B cell (primary cell): ENCODE measurements at regions not wholly inside any gene's neighbourhood (a gene's known extent, or its start where the extent isn't known, plus 50 kb on each side); places are given as distances from the start of the nearest gene placed in this dataset.

Experiments used
- ATAC-seq: fragments of 200-7000 bp; cut with Tn5 transposase; one replicate; pipeline ENCODE4 v1.10.0; 2021; ENCODE audit warnings: low read depth, mild to moderate bottlenecking, moderate number of reproducible peaks, moderate library complexity
- CTCF ChIA-PET: fragments of 350-600 bp; sonication (Branson Sonifier 250); formaldehyde crosslinking; loops from one replicate; lab custom pipeline; 2021; ENCODE audit warnings: antibody characterized with exemption, inconsistent platforms; lab: Charles Lee
- POLR2A ChIA-PET: fragments of 350-600 bp; sonication (Branson Sonifier 250); formaldehyde crosslinking; loops from one replicate; lab custom pipeline; 2021; ENCODE audit warnings: antibody characterized with exemption; lab: Charles Lee
- DNase-seq: peaks from one replicate; pipeline ENCODE4 v3.0.0; 2013
- H2AFZ ChIP-seq: 2 replicates; pipeline ENCODE4 v1.6.1; 2012; ENCODE audit warnings: mild to moderate bottlenecking, low read depth, low read length; ENCODE audit not compliant: insufficient read depth, poor library complexity, severe bottlenecking
- H3K27ac ChIP-seq, 2 donors: 1 replicate in 1 of 2; 2 replicates in 1 of 2; pipeline ENCODE4 v1.5.1; 2012 to 2013; ENCODE audit warnings: low read length in 2 of 2, mild to moderate bottlenecking in 2 of 2, moderate library complexity in 1 of 2
- H3K27me3 ChIP-seq, 4 experiments: fragments of 200-600 bp in 1 of 4; sonication (generic) in 1 of 4; replicated peaks in 1 of 4; 1 replicate in 2 of 4; 2 replicates in 2 of 4; pipeline versions ENCODE4 v1.6.1 to v1.7.0; 2013 to 2016; ENCODE audit warnings: low read length in 3 of 4, mild to moderate bottlenecking in 2 of 4, mixed read lengths in 1 of 4, moderate library complexity in 1 of 4; ENCODE audit not compliant: insufficient read depth in 4 of 4, control insufficient read depth in 3 of 4; ENCODE audit errors: control extremely low read depth in 1 of 4
- H3K36me3 ChIP-seq, 2 experiments: replicated peaks in 1 of 2; 1 replicate in 1 of 2; 2 replicates in 1 of 2; pipeline versions ENCODE4 v1.6.1 to v1.7.1; 2013; ENCODE audit warnings: low read length in 1 of 2; ENCODE audit not compliant: insufficient read depth in 2 of 2, control insufficient read depth in 1 of 2; ENCODE audit errors: control extremely low read depth in 1 of 2, extremely low read depth in 1 of 2
- H3K4me1 ChIP-seq, 2 donors: fragments of 200-600 bp in 1 of 2; sonication (generic) in 1 of 2; 1 replicate in 1 of 2; 2 replicates in 1 of 2; pipeline versions ENCODE4 v1.5.1 to v1.6.1; 2013 to 2017; ENCODE audit warnings: low read length in 2 of 2; ENCODE audit not compliant: control insufficient read depth in 2 of 2, insufficient read depth in 2 of 2
- H3K4me2 ChIP-seq: replicated peaks from 2 replicates; pipeline ENCODE3; 2012; ENCODE audit warnings: mild to moderate bottlenecking, low read depth, low read length; ENCODE audit not compliant: poor library complexity, severe bottlenecking
- H3K4me3 ChIP-seq, 5 experiments: fragments of 200-600 bp in 1 of 5; sonication (generic) in 1 of 5; 1 replicate in 3 of 5; 2 replicates in 2 of 5; pipeline versions ENCODE4 v1.5.1 to v1.7.0; 2011 to 2016; ENCODE audit warnings: low read length in 4 of 5, mild to moderate bottlenecking in 4 of 5, low read depth in 2 of 5, control low read depth in 1 of 5, moderate library complexity in 1 of 5; ENCODE audit not compliant: insufficient read depth in 1 of 5; ENCODE audit errors: control extremely low read depth in 1 of 5, extremely low read depth in 1 of 5
- H3K79me2 ChIP-seq: fragments of 200-600 bp; sonication (generic); one replicate; pipeline ENCODE4 v1.6.0; 2016; ENCODE audit warnings: low read length; ENCODE audit not compliant: control insufficient read depth, insufficient read depth
- H3K9ac ChIP-seq: fragments of 200-600 bp; sonication (generic); 2 replicates; pipeline ENCODE4 v1.6.1; 2017; ENCODE audit warnings: mild to moderate bottlenecking, low read length, moderate library complexity
- H3K9me3 ChIP-seq, 3 donors: one replicate each; pipeline versions ENCODE4 v1.6.1 to v1.7.1; 2013; ENCODE audit warnings: low read length in 2 of 3; ENCODE audit not compliant: control insufficient read depth in 2 of 3, insufficient read depth in 1 of 3; ENCODE audit errors: control extremely low read depth in 1 of 3
- H4K20me1 ChIP-seq: 2 replicates; pipeline ENCODE4 v1.6.0; 2012; ENCODE audit warnings: mild to moderate bottlenecking, low read length; ENCODE audit not compliant: insufficient read depth, control insufficient read depth, poor library complexity, severe bottlenecking
- H3K27ac Mint-ChIP-seq: one replicate; pipeline ENCODE4 v1.8.0; 2021; ENCODE audit warnings: mixed read lengths
- H3K27me3 Mint-ChIP-seq: one replicate; pipeline ENCODE4 v1.8.0; 2021; ENCODE audit warnings: mixed read lengths
- H3K4me1 Mint-ChIP-seq: one replicate; pipeline ENCODE4 v1.8.0; 2021; ENCODE audit warnings: mixed read lengths
- H3K4me3 Mint-ChIP-seq: one replicate; pipeline ENCODE4 v1.8.0; 2021; ENCODE audit warnings: mixed read lengths
- H3K9me3 Mint-ChIP-seq: one replicate; pipeline ENCODE4 v1.8.0; 2022; ENCODE audit warnings: mixed read lengths; ENCODE audit not compliant: insufficient read depth
- CTCF ChIP-seq: fragments of 200-600 bp; IDR thresholded peaks from one replicate; pipeline ENCODE4 v1.8.0; 2022; ENCODE audit warnings: antibody characterized with exemption, mild to moderate bottlenecking
- EZH2 ChIP-seq: IDR thresholded peaks from 2 replicates; pipeline ENCODE4 v1.6.1; 2012; ENCODE audit warnings: borderline replicate concordance, low read depth, mild to moderate bottlenecking, moderate library complexity, low read length; ENCODE audit not compliant: insufficient read depth, poor library complexity, severe bottlenecking
- WGBS: methylation state at CpG from one replicate; pipeline ENCODE4 v1.1.5; 2013; ENCODE audit warnings: missing lambda C conversion rate; ENCODE audit not compliant: insufficient coverage; 5-methylcytosine and 5-hydroxymethylcytosine counted together
- intact Hi-C: fragments of 100-400 bp; cut with micrococcal nuclease; formaldehyde crosslinking; loops from one replicate; pipeline ENCODE4 v1.10.0; 2022

- no peaks in the 10 kb centered on the region for H4K20me1 ChIP-seq
- Mint-ChIP-seq H3K9me3 (peaks cover 6% of the 10 kb centered on the region), H3K27ac (no peak overlapping the region), H3K27me3 (peaks cover 4% of the 10 kb centered on the region), H3K4me1 (no peaks in the 10 kb centered on the region), H3K4me3 (no peak overlapping the region)
- no peak overlapping the region for H3K9ac ChIP-seq
- TF ChIP-seq CTCF: no peak
- no peak for TF ChIP-seq EZH2
- H3K9me3 ChIP-seq: peaks cover 0 to 3% (median 0%) of the 10 kb centered on the region in 3 donors
- ATAC-seq: no peak
- H2AFZ ChIP-seq: no peak overlapping the region
- DNase-seq: no peak
- H3K27ac ChIP-seq: no peak overlapping the region
- no peak overlapping the region for H3K4me2 ChIP-seq
- whole genome bisulfite sequencing: no CpG with 5 or more reads among the region's 3 CpGs
- no peaks in the 10 kb centered on the region for H3K36me3 ChIP-seq
- H3K79me2 ChIP-seq: no peaks in the 10 kb centered on the region
- ChIA-PET POLR2A (no interaction called here), CTCF (no interaction called here)
- no peak overlapping the region for H3K4me3 ChIP-seq
- intact Hi-C loops: no loop called here
- H3K4me1 ChIP-seq: no peaks in the 10 kb centered on the region
- no peaks in the 10 kb centered on the region for H3K27me3 ChIP-seq
Measured at GRCh38 chr15:29910068-29910467, 87.8 kb upstream of the TJP1 start.

GRCh38 chr15:29904757-29905417, 82.6 kb upstream of the TJP1 start:
- H3K4me3 ChIP-seq: no peak overlapping the region
- no peak overlapping the region for H3K4me3 Mint-ChIP-seq
- H3K27me3 Mint-ChIP-seq: peaks cover 8% of the 10 kb centered on the region
- H3K4me1 Mint-ChIP-seq: no peaks in the 10 kb centered on the region
- WGBS: 85% methylated on average over 3 of the region's 4 CpGs
- DNase-seq (no peak), ATAC-seq (no peak)
- ChIA-PET POLR2A (no interaction called here), CTCF (no interaction called here)
- H3K4me1 ChIP-seq: no peaks in the 10 kb centered on the region
- intact Hi-C loops: no loop called here
- no peaks in the 10 kb centered on the region for H3K36me3 ChIP-seq
- no peak overlapping the region for H3K27ac ChIP-seq
- H3K9ac ChIP-seq: no peak overlapping the region
- H3K79me2 ChIP-seq: no peaks in the 10 kb centered on the region
- H2AFZ ChIP-seq: no peak overlapping the region
- no peaks in the 10 kb centered on the region for H3K9me3 ChIP-seq
- H3K27me3 ChIP-seq: no peaks in the 10 kb centered on the region
- no peaks in the 10 kb centered on the region for H3K9me3 Mint-ChIP-seq
- no peak overlapping the region for H3K4me2 ChIP-seq
- TF ChIP-seq EZH2 (no peak), CTCF (no peak)
- H3K27ac Mint-ChIP-seq: no peak overlapping the region
- no peaks in the 10 kb centered on the region for H4K20me1 ChIP-seq
